ENCODE measurements at regions not wholly inside any gene's neighbourhood (a gene's known extent, or its start where the extent isn't known, plus 50 kb on each side); places are given as distances from the start of the nearest gene placed in this dataset.

DNA sequence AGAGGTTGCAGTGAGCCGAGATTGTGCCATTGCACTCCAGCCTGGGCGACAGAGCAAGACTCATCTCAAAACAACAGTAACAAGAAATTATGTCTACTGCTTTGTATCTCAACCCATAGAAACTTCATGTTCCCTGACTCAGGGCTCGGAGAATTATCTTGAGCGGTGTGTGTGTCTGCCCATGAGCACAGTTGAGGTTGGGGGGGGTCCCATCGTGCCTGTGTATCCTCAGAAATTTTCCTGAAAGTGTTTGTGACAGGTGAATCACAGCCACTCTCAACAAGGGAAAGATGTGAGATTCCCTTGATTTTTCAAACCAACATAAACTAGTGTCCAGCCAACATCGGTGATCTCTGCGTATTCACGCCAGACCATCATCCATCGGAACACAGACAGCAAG, 319.1 kb downstream of the ASMT start:
- TF ChIP-seq, protein P1, sequence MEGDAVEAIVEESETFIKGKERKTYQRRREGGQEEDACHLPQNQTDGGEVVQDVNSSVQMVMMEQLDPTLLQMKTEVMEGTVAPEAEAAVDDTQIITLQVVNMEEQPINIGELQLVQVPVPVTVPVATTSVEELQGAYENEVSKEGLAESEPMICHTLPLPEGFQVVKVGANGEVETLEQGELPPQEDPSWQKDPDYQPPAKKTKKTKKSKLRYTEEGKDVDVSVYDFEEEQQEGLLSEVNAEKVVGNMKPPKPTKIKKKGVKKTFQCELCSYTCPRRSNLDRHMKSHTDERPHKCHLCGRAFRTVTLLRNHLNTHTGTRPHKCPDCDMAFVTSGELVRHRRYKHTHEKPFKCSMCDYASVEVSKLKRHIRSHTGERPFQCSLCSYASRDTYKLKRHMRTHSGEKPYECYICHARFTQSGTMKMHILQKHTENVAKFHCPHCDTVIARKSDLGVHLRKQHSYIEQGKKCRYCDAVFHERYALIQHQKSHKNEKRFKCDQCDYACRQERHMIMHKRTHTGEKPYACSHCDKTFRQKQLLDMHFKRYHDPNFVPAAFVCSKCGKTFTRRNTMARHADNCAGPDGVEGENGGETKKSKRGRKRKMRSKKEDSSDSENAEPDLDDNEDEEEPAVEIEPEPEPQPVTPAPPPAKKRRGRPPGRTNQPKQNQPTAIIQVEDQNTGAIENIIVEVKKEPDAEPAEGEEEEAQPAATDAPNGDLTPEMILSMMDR (IDR thresholded peaks at IDR 0.05): no peak
- no peak for TF ChIP-seq POLR2A (IDR thresholded peaks at IDR 0.05)
